ENCODE measurements at regions not wholly inside any gene's neighbourhood (a gene's known extent, or its start where the extent isn't known, plus 50 kb on each side); places are given as distances from the start of the nearest gene placed in this dataset.

- CTCF ChIA-PET = no interaction called here
- POLR2A ChIA-PET = no interaction called here
These were observed 1176.8 kb upstream of the PRR20A start for GRCh38 chr13:55963934-55964333.

DNA sequence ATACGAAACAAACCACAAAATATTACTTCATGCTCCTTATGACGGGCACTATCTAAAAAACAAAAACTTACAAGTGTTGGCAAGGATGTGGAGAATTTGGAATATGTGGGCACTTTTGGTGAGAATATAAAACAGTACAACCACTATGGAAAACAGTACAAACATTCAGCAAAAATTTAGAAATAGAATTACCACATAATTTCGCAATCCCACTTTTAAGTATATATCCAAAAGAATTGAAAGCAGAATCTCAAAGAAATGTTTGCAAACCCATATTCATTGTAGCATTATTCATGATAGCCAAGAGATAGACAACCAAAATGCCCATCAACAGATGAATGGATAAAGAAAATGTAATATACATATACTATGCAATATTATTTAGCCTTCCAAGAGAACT lies 1173.7 kb upstream of the PRR20A start:
- Histone ChIP-seq H3K4me1 (ENCODE audit: control insufficient read depth, insufficient read depth, low read length) (no peaks in the 10 kb centered on the region), H3K9me3 (ENCODE audit: control insufficient read depth, insufficient read depth, low read depth, low read length) (no peaks in the 10 kb centered on the region), H3K4me3 (ENCODE audit: low read depth, low read length) (no peak overlapping the region), H3K36me3 (ENCODE audit: control insufficient read depth in 2 of 2, insufficient read depth in 1 of 2, low read length in 2 of 2) (no peaks in the 10 kb centered on the region), H3K27ac (ENCODE audit: extremely low read depth, low read depth, low read length) (no peak overlapping the region)
- ChIA-PET POLR2A (no interaction called here), CTCF (no interaction called here)
- no peak for TF ChIP-seq WT1 (tag by site-specific recombination; IDR thresholded peaks at IDR 0.05)
- no peak for TF ChIP-seq ZNF692 (tag by site-specific recombination; IDR thresholded peaks at IDR 0.05)
- TF ChIP-seq HIC1 (tag by site-specific recombination; IDR thresholded peaks at IDR 0.05) = no peak

More at GRCh38 chr13:55963934-55964333, 1176.8 kb upstream of the PRR20A start:
- Histone ChIP-seq H3K9me3 (ENCODE audit: control insufficient read depth, insufficient read depth, low read depth, low read length) (no peaks in the 10 kb centered on the region), H3K36me3 (ENCODE audit: control insufficient read depth in 2 of 2, insufficient read depth in 1 of 2, low read length in 2 of 2) (no peaks in the 10 kb centered on the region), H3K4me3 (ENCODE audit: low read depth, low read length) (no peak overlapping the region), H3K27ac (ENCODE audit: extremely low read depth, low read depth, low read length) (no peak overlapping the region), H3K4me1 (ENCODE audit: control insufficient read depth, insufficient read depth, low read length) (no peaks in the 10 kb centered on the region)
- no peak for TF ChIP-seq ZNF580 (tag by site-specific recombination; IDR thresholded peaks at IDR 0.05)
- no peak for TF ChIP-seq PRDM2 (tag by site-specific recombination; IDR thresholded peaks at IDR 0.05; ENCODE audit: borderline replicate concordance)
- TF ChIP-seq HOXC10 (CRISPR knock-in tag; IDR thresholded peaks at IDR 0.05) = no peak
- TF ChIP-seq SETDB1 (IDR thresholded peaks at IDR 0.05; ENCODE audit: insufficient read length, low read length) = no peak
- TF ChIP-seq ZBTB17 (tag by site-specific recombination; IDR thresholded peaks at IDR 0.05) = no peak
- TF ChIP-seq ZNF10 (tag by site-specific recombination; IDR thresholded peaks at IDR 0.05) = no peak
- TF ChIP-seq ZNF585B (tag by site-specific recombination; IDR thresholded peaks at IDR 0.05) = no peak
- TF ChIP-seq, protein P1, sequence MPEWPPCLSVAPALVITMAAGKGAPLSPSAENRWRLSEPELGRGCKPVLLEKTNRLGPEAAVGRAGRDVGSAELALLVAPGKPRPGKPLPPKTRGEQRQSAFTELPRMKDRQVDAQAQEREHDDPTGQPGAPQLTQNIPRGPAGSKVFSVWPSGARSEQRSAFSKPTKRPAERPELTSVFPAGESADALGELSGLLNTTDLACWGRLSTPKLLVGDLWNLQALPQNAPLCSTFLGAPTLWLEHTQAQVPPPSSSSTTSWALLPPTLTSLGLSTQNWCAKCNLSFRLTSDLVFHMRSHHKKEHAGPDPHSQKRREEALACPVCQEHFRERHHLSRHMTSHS (tag by site-specific recombination; IDR thresholded peaks at IDR 0.05) = no peak
- no peak for TF ChIP-seq ZNF157 (tag by site-specific recombination; IDR thresholded peaks at IDR 0.05)
- no peak for TF ChIP-seq ZBTB1 (tag by site-specific recombination; IDR thresholded peaks at IDR 0.05)
- TF ChIP-seq ZNF621 (tag by site-specific recombination; IDR thresholded peaks at IDR 0.05) = no peak
- TF ChIP-seq ZNF48 (tag by site-specific recombination; IDR thresholded peaks at IDR 0.05) = no peak
- no peak for TF ChIP-seq ZNF555 (tag by site-specific recombination; conservative IDR thresholded peaks at IDR 0.05)
- TF ChIP-seq ZNF169 (tag by site-specific recombination; IDR thresholded peaks at IDR 0.05) = no peak
- TF ChIP-seq ZNF521 (tag by site-specific recombination; IDR thresholded peaks at IDR 0.05) = no peak
- no peak for TF ChIP-seq ZNF2 (tag by site-specific recombination; IDR thresholded peaks at IDR 0.05)
- no peak for TF ChIP-seq ZNF660 (tag by site-specific recombination; IDR thresholded peaks at IDR 0.05)
- TF ChIP-seq ZNF324 (tag by site-specific recombination; IDR thresholded peaks at IDR 0.05) = no peak
